ENCODE measurements at regions not wholly inside any gene's neighbourhood (a gene's known extent, or its start where the extent isn't known, plus 50 kb on each side); places are given as distances from the start of the nearest gene placed in this dataset.
A peak's percentile ranks its signal among the peaks of the same experiment; 100 is the strongest.
"Not testable (repeated sequence)": the region's sequence is repeated elsewhere in the genome, so short reads cannot be mapped to it uniquely, and the experiment has no call there.

DNA sequence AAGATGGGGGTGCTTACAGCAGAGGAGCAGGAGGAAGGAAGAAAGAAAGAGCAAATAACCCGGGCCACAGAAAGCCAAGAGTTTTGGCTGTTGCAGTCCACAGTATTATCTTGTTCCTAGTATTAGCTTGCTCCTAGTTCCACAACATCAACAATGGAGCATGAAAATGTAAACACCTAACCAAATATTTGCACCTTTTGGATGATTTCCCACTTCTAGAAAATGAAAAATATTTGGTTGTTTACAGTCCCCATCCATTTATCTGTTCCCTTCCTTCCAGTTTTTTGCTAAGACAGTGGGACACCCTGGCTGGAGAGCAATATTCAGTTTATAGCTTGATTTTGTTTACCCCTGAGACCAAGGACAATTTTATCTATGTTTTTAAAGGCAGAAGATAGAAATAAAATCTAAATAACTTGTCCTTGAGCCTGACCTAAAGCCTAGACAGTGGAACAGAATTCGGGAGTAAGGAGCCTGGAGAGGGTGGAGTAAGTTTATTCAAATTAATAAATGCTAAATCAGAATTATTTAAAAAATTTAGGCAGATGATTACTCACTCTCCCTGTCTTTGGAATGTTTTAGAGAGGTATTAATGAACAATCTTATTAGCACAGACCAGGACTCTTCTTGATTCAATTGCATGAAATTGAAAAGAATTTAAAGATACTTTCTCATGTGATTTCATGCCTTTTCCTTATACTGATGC is 51.6 kb downstream of the RESF1 start:
- intact Hi-C loops (cut with DNase I) = no loop called here
- no peak for DNase-seq

DNA sequence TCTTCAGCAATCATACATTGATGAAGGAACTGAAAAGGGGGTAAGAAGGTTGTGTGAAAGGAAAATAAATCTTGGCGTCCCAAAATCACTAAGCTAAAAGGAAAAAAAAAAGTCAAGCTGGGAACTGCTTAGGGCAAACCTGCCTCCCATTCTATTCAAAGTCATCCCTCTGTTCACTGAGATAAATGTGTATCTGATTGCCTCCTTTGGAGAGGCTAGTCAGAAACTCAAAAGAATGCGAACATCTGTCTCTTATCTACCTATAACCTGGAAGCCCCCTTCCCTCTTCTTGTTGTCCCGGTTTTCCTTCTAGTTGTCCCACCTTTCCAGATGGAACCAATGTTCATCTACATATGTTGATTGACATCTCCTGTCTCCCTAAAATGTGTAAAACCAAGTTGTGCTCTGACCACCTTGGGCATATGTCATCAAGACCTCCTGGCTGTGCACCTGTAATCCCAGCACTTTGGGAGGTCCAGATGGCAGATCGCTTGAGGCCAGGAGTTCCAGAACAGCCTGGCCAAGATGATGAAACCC is 53.1 kb downstream of the RESF1 start:
- DNase-seq = peak in 1 of 42 donors; percentile 2
- intact Hi-C loops (cut with DNase I) = no loop called here

DNA sequence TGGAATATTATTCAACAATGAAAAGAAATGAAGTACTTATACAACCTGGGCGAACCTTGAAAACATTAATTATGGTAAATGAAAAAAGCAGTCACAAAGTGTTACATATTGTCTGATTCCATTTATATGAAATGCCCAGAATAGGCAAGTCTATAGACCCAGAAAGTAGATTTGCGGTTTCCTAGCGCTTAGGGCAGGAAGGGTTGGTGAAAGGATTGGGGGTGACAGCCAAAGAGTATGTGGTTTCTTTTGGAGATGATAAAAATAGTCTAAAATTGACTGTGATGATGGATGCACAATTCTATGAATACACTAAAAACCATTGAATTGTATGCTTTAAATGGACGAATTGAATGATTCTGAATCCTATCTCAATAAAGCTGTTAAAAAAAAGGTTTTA is 55.8 kb downstream of the RESF1 start:
- intact Hi-C loops (cut with DNase I) = no loop called here
- no peak for DNase-seq

DNA sequence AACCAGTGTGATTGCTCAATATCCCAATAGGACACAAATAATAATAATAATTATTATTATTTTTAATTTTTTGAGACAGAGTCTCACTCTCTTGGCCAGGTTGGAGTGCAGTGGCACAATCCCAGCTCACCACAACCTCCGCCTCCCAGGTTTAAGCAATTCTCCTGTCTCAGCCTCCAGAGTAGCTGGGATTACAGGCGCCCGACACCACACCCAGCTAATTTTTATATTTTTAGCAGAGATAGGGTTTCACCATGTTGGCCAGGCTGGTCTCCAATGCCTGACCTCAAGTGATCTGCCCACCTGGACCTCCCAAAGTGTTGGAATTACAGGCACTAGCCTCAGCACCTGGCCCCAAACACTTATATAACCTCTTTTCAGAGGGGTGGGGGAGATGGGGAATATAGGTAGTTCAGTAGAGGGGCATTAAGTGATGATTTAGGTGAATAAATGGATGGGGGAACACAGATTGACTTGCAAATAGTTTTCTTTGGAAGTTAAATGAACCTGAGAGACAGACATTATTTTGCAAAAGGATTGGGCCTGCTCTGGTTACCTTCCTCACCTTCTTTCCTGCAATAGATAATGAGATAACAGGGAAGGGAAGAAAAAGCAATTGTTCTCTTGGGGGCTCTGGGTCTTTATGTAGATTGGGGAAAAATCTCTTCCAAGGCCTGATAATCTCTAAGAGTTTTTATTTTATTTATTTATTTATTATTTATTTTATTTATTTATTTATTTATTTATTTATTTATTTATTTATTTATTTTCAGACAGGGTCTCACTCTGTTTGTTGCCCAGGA is 57.7 kb downstream of the RESF1 start:
- DNase-seq = peak in 1 of 42 donors; percentile 22
- intact Hi-C loops (cut with DNase I) = no loop called here

DNA sequence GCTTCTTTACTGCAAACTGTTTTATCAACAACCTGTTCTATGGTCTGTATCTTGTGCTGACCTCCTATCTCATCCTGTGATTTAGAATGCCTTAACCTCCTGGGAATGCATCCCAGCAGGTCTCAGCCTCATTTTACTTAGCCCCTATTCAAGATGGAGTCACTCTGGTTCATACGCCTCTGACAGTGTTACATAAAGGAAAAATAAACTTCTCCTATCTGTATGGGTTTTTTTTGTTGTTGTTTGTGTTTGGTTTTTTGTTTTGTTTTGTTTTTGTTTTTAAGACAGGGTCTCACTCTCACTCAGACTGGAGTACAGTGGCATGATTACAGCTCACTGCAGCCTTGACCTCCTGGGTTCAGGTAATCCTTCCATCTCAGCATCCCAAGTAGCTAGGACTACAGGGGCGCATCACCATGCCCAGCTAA is 62.1 kb downstream of the RESF1 start:
- intact Hi-C loops (cut with DNase I) = no loop called here
- no peak for DNase-seq

DNA sequence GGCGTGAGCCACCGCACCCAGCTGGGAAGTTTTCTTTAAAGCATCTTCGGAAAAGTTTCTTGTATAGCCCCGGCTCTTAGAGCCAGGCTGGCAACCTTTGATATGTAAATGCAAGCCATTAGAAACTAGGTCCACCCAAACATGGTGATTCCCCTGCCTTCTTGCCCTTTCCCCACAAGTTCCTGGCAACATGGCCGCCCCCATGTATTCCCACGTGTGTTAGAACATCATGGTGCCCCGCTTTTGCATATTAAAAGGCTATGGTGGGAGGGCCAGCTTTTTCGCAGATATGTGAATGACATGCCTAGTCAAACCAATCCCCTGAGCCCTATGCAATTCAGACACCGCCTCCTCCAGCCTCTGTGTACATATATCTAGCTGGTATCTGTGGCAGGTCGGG is 63.2 kb downstream of the RESF1 start:
- DNase-seq; intact Hi-C loops (cut with DNase I): not testable (repeated sequence)

DNA sequence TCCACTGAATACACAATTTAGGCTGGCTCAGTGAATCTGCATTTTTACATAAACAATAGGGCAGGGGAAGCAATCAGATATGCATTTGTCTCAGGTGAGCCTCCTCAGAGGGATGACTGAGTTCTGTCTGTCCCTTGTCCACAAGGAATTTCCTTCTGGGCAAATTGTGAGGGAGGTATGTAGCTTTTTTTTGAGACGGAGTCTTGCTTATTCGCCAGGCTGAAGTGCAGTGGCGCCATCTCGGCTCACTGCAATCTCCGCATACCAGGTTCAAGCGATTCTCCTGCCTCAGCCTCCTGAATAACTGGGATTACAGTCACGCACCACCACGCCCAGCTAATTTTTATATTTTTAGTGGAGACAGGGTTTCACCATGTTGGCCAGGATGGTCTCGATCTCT is 64.6 kb downstream of the RESF1 start:
- intact Hi-C loops (cut with DNase I); DNase-seq: not testable (repeated sequence)

DNA sequence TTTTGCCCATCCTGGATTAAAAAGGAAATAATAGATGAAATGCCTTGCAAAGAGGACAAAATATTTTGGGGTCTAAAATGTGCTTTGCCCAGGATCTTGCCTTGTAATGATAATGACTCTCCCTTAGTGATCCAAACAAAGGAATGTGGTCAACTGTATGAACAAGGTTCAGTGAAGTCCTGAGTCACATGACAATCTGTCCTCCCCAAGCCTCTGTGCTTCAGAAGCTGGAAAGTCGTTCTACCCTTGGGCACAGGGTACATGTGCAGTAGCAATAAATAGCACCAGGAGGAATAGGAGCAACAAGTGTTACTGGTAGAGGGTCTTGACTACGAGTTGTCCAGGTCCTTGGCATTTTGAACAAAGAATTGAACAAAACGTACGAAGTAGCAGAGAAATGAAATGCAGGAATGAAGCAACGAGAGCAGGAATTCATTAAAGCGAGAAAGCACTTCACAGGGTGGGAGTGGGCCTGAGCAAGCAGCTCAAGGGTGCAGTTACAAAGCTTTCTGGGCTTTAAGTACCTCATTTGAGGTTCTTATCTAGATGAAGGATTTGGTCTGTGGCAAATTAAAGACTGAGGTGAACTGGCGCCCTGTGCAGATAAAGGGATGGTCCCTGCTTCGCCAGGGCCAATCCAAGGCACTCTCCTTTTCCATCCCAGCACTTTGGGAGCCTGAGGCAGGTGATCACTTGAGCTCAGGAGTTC is 65.8 kb downstream of the RESF1 start:
- intact Hi-C loops (cut with DNase I) = no loop called here
- no peak for DNase-seq

DNA sequence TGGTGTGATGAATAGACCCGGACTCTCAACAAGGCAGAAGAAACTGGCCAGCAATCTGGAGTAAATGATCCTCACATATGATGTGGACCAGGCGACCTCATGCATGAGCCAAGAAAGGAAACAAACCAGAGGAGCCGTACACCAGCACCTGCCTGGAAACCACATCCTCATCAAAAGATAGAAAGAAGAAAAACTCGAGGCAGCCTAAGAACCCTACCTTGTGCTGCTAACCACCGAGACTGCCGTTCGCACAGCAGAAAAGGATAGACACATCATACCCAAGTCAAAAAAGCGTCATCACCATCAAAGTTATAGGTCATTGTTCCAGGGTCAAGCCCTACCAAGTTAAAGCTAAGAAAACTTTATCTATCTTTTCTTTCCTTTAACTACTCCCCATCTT is 66.7 kb downstream of the RESF1 start:
- DNase-seq = no peak

DNA sequence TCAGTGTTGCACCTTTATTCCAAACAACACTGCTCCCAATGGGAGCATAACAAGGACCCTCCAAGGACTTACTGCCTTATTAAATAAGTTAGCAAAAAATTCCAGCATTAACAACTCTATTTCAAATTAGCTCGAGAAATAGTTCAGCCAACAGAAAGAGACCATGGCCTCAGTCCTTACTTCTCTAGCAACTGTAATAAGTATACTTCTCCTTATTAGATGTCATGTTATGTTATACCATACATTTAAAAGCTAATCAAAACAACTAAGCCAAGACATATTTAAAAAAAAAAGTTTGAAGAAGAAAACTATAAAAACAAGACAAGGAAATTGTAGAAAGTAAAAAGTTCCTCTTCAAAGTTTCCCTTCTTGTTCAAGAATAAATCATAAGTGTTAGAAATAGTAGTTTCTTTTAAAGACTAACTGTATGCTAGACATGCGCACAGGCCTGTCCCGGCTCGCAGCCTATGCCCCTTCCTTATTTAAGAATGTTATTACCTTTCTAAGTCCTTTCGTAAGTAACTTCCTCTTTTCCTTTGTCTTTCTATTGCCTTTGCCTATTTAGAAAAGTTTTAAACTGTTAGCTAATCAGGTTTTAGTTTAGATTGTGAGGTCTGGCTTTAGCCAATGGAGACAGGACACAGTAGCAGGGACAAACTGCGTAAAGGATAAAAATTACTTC is 68.6 kb downstream of the RESF1 start:
- no peak for DNase-seq
- intact Hi-C loops (cut with DNase I) = no loop called here

More for the DNA sequence above, 66.7 kb downstream of the RESF1 start:
- intact Hi-C loops (cut with DNase I) = no loop called here

DNA sequence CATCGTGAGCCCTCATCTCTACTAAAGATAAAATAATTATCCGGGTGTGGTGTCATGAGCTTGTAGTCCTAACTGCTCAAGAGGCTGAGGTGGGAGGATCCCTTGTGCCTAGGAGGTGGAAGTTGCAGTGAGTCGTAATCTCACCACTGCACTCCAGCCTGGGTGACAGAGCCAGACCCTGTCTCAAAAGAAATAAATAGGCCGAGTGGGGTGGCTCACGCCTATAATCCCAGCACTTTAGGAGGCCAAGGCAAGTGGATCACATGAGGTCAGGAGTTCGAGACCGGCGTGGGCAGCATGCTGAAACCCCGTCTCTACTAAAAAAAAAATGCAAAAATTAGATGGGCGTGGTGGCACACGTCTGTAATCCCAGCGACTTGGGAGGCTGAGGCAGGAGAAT is 70.9 kb downstream of the RESF1 start:
- intact Hi-C loops (cut with DNase I) = no loop called here
- DNase-seq = no peak

DNA sequence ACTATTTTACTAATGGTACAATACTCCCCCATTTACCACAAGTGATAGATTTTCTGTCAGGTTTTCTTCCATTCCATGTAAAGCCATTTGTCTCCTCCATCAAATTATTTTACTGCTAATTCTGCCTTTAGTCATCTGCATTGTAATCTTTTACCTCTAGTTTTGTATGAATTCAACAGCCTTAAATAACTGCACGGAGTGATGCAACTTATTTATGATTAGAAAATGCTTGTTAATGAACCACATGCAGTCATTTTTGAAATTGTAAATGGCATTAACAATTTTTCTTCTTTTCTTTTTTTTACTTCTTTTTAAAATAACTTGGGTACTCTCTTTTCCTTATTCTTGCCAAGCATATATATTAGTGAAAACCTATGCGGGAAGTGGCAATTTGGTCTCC is 71.5 kb downstream of the RESF1 start:
- intact Hi-C loops (cut with DNase I) = no loop called here
- no peak for DNase-seq

DNA sequence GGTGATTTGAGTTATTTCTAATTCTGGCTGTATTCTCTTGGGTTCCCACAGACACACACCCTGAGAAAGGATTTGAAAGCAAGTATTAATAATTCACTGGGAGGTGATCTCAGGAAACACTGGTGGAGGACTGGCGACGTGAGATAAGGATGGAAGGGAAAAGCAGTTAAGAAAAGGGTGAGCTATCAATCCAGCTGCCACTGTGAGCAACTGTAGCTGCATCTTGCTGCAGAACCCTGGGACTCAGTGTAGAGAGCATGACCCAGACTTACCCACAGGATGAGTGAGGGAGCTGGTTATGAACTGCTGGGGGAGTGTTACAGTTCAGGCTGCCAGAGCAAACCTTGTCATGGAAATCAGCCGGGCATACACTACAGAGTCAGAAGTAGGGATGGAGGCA is 71.9 kb downstream of the RESF1 start:
- DNase-seq = peak in 3 of 42 donors; percentile 3 to 23 (median 14)
- intact Hi-C loops (cut with DNase I) = no loop called here

DNA sequence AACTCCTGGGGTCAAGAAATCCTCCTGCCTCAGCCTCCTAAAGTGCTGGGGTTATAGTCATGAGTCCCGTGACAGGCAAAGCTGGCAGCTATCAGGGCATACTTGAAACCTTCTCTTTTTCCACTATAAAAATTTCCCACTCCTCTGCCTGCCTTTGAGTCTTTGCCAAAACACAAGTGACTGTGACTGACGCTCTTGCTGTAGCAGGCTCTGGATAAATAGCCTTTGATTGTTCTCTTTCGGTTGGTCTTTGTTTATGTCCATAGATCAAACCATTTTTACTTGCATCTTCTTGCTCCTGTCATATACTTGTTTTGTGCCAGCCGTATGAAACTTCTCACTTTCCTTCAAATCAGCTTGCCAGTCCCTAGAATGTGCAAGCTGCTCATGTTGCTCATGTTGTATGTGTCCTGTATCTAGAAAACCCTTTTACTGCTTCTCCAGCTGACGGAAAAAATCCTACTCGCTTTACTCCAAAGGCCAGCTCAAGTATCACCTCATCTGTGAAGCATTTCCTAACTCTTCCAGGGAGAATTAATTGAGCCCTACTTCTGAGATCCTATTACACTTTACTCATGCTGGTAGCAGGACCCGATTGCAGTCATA is 73.1 kb downstream of the RESF1 start:
- intact Hi-C loops (cut with DNase I) = no loop called here
- no peak for DNase-seq

DNA sequence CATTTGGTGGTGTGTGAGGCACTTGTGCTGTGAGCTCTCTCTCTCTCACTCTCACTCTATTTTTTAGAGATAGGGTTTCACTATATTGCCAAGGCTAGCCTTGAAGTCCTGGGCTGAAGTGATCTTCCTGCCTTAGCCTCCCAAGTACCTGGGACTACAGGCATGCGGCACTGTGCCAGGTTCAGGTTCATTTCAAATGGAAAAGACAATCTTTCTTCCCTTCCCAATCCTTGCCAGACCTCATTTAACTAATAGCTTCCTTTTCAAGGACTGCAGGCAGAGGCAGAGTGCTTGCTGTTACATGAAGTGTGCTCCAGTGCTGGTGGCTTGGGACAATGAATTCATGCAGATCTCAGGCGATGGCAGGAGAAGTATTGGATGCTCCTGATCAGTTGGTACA is 73.2 kb upstream of the BICD1 start:
- intact Hi-C loops (cut with DNase I) = no loop called here
- DNase-seq = no peak

DNA sequence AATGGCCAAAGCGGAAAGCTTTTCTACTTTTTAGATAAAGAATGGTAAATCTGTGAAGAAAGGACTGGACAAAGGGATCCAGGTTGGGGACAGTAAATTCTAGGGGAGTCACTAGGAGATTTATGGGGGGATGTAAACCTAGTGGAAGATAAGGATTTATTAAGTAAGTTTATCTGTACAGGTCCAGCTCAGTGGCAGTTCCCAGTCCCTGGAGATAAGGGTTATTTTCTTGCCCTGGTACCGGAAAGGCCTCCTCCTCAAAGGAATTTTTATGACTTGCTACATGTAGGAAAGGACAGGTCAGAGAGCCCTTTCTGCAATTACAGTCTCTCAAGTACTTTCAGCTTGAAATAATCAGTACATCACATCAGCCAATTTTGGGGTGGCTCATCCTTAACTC is 72.6 kb upstream of the BICD1 start:
- intact Hi-C loops (cut with DNase I) = no loop called here
- no peak for DNase-seq

DNA sequence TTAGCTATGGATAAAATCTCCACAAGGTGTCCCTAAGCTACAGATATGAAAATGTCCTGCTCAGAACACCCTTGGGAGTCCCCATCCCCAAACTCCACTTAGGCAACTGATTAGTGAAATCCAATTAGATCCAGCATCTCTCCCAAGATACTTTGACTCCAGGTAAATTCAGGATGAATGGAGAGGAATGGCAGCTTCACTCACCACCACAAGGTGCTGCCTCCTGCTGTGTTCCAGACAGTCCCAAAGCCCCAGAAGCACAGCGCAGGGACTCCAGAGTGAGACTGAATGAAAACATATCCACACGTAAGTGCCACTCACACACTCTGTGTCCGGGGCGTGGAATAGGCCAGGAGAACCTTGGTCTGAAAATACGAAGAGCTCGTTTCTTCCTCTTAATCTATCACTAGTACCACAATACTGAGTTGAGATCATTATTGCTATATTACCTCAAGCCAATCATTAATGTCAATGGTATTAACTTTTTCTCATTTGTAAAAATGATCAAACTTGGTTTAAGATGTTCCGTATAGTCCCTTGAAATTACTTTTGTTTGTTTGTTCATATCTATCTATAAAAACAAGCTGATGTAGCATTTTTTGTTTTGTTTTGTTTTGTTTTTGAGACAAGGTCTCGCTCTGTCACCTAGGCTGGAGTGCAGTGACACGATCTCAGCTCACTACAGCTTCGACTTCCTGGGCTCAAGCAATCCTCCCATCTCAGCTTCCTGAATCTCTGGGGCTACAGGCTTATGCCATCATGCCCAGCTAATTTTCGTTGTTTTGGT is 70.0 kb upstream of the BICD1 start:
- DNase-seq = no peak
- intact Hi-C loops (cut with DNase I) = no loop called here

DNA sequence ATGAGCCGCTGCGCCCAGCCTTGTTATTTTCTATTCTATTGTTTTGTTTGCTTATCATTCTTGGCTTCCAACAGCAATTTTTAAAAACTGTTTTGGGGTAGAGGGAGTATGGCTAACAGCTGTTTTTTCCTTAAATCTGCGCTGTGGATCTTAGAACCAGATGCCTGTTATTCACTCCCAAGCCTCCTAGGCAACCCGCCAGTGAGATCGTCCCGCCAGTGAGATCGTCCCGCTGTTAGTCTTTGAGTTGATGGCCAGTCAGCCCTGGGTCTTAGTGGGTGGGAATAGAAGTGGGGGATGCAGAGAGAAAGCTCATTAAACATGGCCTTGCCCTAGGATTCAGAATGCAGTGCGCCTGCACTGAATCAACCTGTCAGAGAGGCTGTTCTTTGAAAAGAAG is 67.3 kb upstream of the BICD1 start:
- no peak for DNase-seq
- intact Hi-C loops (cut with DNase I) = no loop called here
